ENCODE measurements at regions not wholly inside any gene's neighbourhood (a gene's known extent, or its start where the extent isn't known, plus 50 kb on each side); places are given as distances from the start of the nearest gene placed in this dataset.

DNA sequence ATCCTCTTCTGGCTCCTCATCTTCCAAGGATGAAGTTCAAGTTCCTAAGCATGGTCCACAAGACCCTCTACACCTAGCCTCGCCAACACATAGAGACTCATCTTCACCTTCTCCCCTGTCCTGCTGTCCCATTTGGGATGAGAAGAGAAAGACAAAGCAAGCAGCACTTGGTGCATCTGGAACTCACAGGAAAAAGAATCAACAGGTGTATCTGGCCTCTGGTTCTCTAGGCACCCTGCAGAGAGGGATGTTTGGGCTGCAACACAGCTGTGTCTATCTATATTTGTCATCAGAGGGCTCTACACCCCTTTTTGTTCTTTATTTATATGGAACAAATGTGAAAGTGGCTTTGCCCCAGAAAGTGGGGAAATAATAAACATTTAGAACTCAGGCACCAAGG, 82.1 kb upstream of the GALNT18 start:
- Histone ChIP-seq H3K9me3 (ENCODE audit: control insufficient read depth, insufficient read depth, low read length) (no peaks in the 10 kb centered on the region), H3K4me1 (ENCODE audit: control insufficient read depth, insufficient read depth, low read length) (no peaks in the 10 kb centered on the region), H3K4me2 (ENCODE audit: low read depth, low read length) (no peak overlapping the region), H2AK5ac (ENCODE audit: low read depth, low read length) (no peak overlapping the region), H3K14ac (replicated peaks; ENCODE audit: low read depth, low read length) (no peak overlapping the region), H3K79me1 (ENCODE audit: low read depth in 1 of 2, low read length in 2 of 2) (no peaks in the 10 kb centered on the region), H2AFZ (replicated peaks; ENCODE audit: low read length, poor library complexity) (no peak overlapping the region), H3K9me1 (ENCODE audit: insufficient read depth, low read length) (no peaks in the 10 kb centered on the region), H3K56ac (ENCODE audit: extremely low read depth, insufficient read depth, low read length) (no peak overlapping the region), H4K91ac (ENCODE audit: insufficient read depth, low read depth, low read length) (no peak overlapping the region), H3K27me3 (ENCODE audit: control insufficient read depth, insufficient read depth, low read length) (peaks cover 51% of the 10 kb centered on the region), H4K20me1 (ENCODE audit: insufficient read depth, low read length) (no peaks in the 10 kb centered on the region), H3K36me3 (ENCODE audit: control insufficient read depth, insufficient read depth, low read length) (no peaks in the 10 kb centered on the region), H4K5ac (ENCODE audit: low read depth, low read length) (no peak overlapping the region), H3K27ac (ENCODE audit: insufficient read depth, low read length) (no peak overlapping the region), H3K18ac (ENCODE audit: low read depth, low read length) (no peak overlapping the region), H2BK20ac (ENCODE audit: low read depth, low read length) (no peak overlapping the region), H3K9ac (ENCODE audit: low read depth, low read length) (no peak overlapping the region), H3K4me3 (ENCODE audit: insufficient read depth, low read depth, low read length) (no peak overlapping the region), H3K23ac (ENCODE audit: low read depth, low read length) (no peak overlapping the region), H2BK15ac (ENCODE audit: low read depth, low read length) (no peak overlapping the region), H2BK5ac (ENCODE audit: low read depth, low read length, poor library complexity, severe bottlenecking) (no peak overlapping the region), H3K4ac (ENCODE audit: low read depth, low read length) (no peak overlapping the region), H2AK9ac (replicated peaks; ENCODE audit: low read depth, low read length, poor library complexity) (no peak overlapping the region), H4K8ac (ENCODE audit: low read depth in 2 of 2, low read length in 2 of 2) (no peak overlapping the region), H2BK120ac (ENCODE audit: low read depth, low read length) (no peak overlapping the region)
- intact Hi-C loops (cut with micrococcal nuclease) = no loop called here
- whole genome bisulfite sequencing, 2 experiments (ENCODE audit: extremely low coverage in 2 of 2, insufficient read length in 1 of 2) = no CpG with 5 or more reads among the region's 1 CpG
- no peak for ATAC-seq (ENCODE audit: low read depth)
- DNase-seq = no peak
- CTCF ChIA-PET = no interaction called here
- POLR2A ChIA-PET (ENCODE audit: unreplicated experiment) = no interaction called here
- TF ChIP-seq CEBPB (IDR thresholded peaks at IDR 0.05; ENCODE audit: low read depth, low read length) (no peak), MXI1 (IDR thresholded peaks at IDR 0.05; ENCODE audit: borderline replicate concordance, low read depth, low read length) (no peak)
- BruUV-seq (replicated peaks) = no TSS peak
- dilution Hi-C loops (cut with HindIII; ENCODE audit: low sequenced_read_pairs, unreplicated experiment) = no loop called here
- in situ Hi-C loops (cut with MboI; ENCODE audit: low sequenced_read_pairs) = no loop called here

All from IMR-90 (cell line).